Activated T-cell treated with anti-CD3 and anti-CD28 coated beads, Interleukin-2, amount 50 U/mL, for 72 hours (primary cell): ENCODE measurements at regions not wholly inside any gene's neighbourhood (a gene's known extent, or its start where the extent isn't known, plus 50 kb on each side); places are given as distances from the start of the nearest gene placed in this dataset.

Experiments used
- ATAC-seq, 2 donors: fragments of 150-1000 bp; cut with Tn5 transposase; replicated peaks in 1 of 2; 2 replicates each; pipeline ENCODE4 v1.10.0; 2021; ENCODE audit warnings: moderate library complexity in 2 of 2, mild to moderate bottlenecking in 1 of 2
- DNase-seq, 2 donors: peaks; one replicate each; pipeline ENCODE4 v3.0.0; 2021 to 2022; ENCODE audit warnings: mixed read lengths in 1 of 2
- H3K27ac Mint-ChIP-seq: one replicate; pipeline ENCODE4 v1.8.0; 2022; ENCODE audit warnings: mild to moderate bottlenecking, moderate library complexity, mixed read lengths
- H3K27me3 Mint-ChIP-seq: one replicate; pipeline ENCODE4 v1.8.0; 2022; ENCODE audit warnings: low read depth, mixed read lengths
- H3K36me3 Mint-ChIP-seq, 2 donors: one replicate each; pipeline ENCODE4 v1.8.0; 2022; ENCODE audit warnings: mixed read lengths in 2 of 2, mild to moderate bottlenecking in 1 of 2; ENCODE audit not compliant: insufficient read depth in 2 of 2
- H3K4me1 Mint-ChIP-seq: one replicate; pipeline ENCODE4 v1.8.0; 2022; ENCODE audit warnings: low read depth, mixed read lengths
- H3K4me3 Mint-ChIP-seq, 2 donors: one replicate each; pipeline ENCODE4 v1.8.0; 2022; ENCODE audit warnings: mild to moderate bottlenecking in 2 of 2, mixed read lengths in 2 of 2, moderate library complexity in 2 of 2
- H3K9me3 Mint-ChIP-seq, 2 donors: one replicate each; pipeline ENCODE4 v1.8.0; 2022; ENCODE audit warnings: mixed read lengths in 2 of 2

GRCh38 chr5:175001311-175001710 lies 276.9 kb downstream of the MSX2 start:
- Mint-ChIP-seq H3K9me3 (peaks cover 3 to 21% of the 10 kb centered on the region in 2 donors), H3K27ac (no peak overlapping the region)

GRCh38 chr5:174999581-174999980 lies 275.2 kb downstream of the MSX2 start:
- H3K36me3 Mint-ChIP-seq = peaks cover 4 to 7% of the 10 kb centered on the region in 2 donors
- ATAC-seq (no peak), DNase-seq (no peak)
- H3K4me3 Mint-ChIP-seq = no peak overlapping the region
- no peaks in the 10 kb centered on the region for H3K4me1 Mint-ChIP-seq
- H3K27ac Mint-ChIP-seq = no peak overlapping the region
- H3K9me3 Mint-ChIP-seq = peaks cover 3 to 21% of the 10 kb centered on the region in 2 donors
- no peaks in the 10 kb centered on the region for H3K27me3 Mint-ChIP-seq

More at GRCh38 chr5:175001311-175001710, 276.9 kb downstream of the MSX2 start:
- Mint-ChIP-seq H3K27me3 (peaks cover 9% of the 10 kb centered on the region), H3K4me1 (no peaks in the 10 kb centered on the region), H3K36me3 (peaks cover 4 to 7% of the 10 kb centered on the region in 2 donors), H3K4me3 (no peak overlapping the region)
- DNase-seq (no peak), ATAC-seq (no peak)

GRCh38 chr5:174998131-174998730 lies 273.8 kb downstream of the MSX2 start:
- Mint-ChIP-seq H3K4me3 (no peak overlapping the region), H3K27ac (no peak overlapping the region), H3K4me1 (no peaks in the 10 kb centered on the region), H3K36me3 (peaks cover 4 to 7% of the 10 kb centered on the region in 2 donors), H3K9me3 (peaks cover 3 to 19% of the 10 kb centered on the region in 2 donors), H3K27me3 (no peaks in the 10 kb centered on the region)
- DNase-seq (no peak), ATAC-seq (no peak)

GRCh38 chr5:174997688-174998087 lies 273.3 kb downstream of the MSX2 start:
- peaks cover 5 to 19% of the 10 kb centered on the region in 2 donors for H3K9me3 Mint-ChIP-seq
- H3K36me3 Mint-ChIP-seq = peaks cover 4 to 7% of the 10 kb centered on the region in 2 donors
- no peak for ATAC-seq
- peaks cover 3% of the 10 kb centered on the region for H3K27me3 Mint-ChIP-seq
- H3K4me3 Mint-ChIP-seq = peak overlapping the region in 1 of 2 donors; percentile 4
- no peak overlapping the region for H3K27ac Mint-ChIP-seq
- DNase-seq = no peak
- no peaks in the 10 kb centered on the region for H3K4me1 Mint-ChIP-seq

- no peaks in the 10 kb centered on the region for H3K4me1 Mint-ChIP-seq
- peaks cover 4 to 7% of the 10 kb centered on the region in 2 donors for H3K36me3 Mint-ChIP-seq
- H3K27ac Mint-ChIP-seq = no peak overlapping the region
- H3K9me3 Mint-ChIP-seq = peaks cover 5 to 19% of the 10 kb centered on the region in 2 donors
- peaks cover 6% of the 10 kb centered on the region for H3K27me3 Mint-ChIP-seq
- ATAC-seq = no peak
- H3K4me3 Mint-ChIP-seq = no peak overlapping the region
- DNase-seq = no peak
These were observed 272.6 kb downstream of the MSX2 start for GRCh38 chr5:174996941-174997340.

GRCh38 chr5:174995827-174996226 lies 271.4 kb downstream of the MSX2 start:
- no peak for DNase-seq
- Mint-ChIP-seq H3K4me1 (no peaks in the 10 kb centered on the region), H3K27me3 (peaks cover 6% of the 10 kb centered on the region), H3K36me3 (peaks cover 4 to 7% of the 10 kb centered on the region in 2 donors), H3K9me3 (peaks cover 6 to 19% of the 10 kb centered on the region in 2 donors), H3K27ac (no peak overlapping the region), H3K4me3 (no peak overlapping the region)
- no peak for ATAC-seq

GRCh38 chr5:174991847-174992246 lies 267.5 kb downstream of the MSX2 start:
- H3K4me1 Mint-ChIP-seq = no peaks in the 10 kb centered on the region
- ATAC-seq (no peak), DNase-seq (no peak)
- H3K36me3 Mint-ChIP-seq = no peaks in the 10 kb centered on the region
- H3K27ac Mint-ChIP-seq = no peak overlapping the region
- H3K9me3 Mint-ChIP-seq = peaks cover 0 to 3% of the 10 kb centered on the region in 2 donors
- peaks cover 6% of the 10 kb centered on the region for H3K27me3 Mint-ChIP-seq
- H3K4me3 Mint-ChIP-seq = no peak overlapping the region

GRCh38 chr5:174990909-174991308 lies 266.5 kb downstream of the MSX2 start:
- no peak for DNase-seq
- Mint-ChIP-seq H3K9me3 (peaks cover 0 to 3% of the 10 kb centered on the region in 2 donors), H3K4me1 (no peaks in the 10 kb centered on the region), H3K27me3 (peaks cover 6% of the 10 kb centered on the region), H3K36me3 (no peaks in the 10 kb centered on the region), H3K27ac (no peak overlapping the region), H3K4me3 (no peak overlapping the region)
- ATAC-seq = no peak

GRCh38 chr5:174987443-174988012 lies 263.1 kb downstream of the MSX2 start:
- H3K4me1 Mint-ChIP-seq = no peaks in the 10 kb centered on the region

GRCh38 chr5:174984863-174985262 lies 260.5 kb downstream of the MSX2 start:
- ATAC-seq (no peak), DNase-seq (no peak)
- no peak overlapping the region for H3K27ac Mint-ChIP-seq
- no peaks in the 10 kb centered on the region for H3K36me3 Mint-ChIP-seq
- H3K4me3 Mint-ChIP-seq = no peak overlapping the region
- no peaks in the 10 kb centered on the region for H3K4me1 Mint-ChIP-seq
- H3K9me3 Mint-ChIP-seq = no peaks in the 10 kb centered on the region
- peaks cover 7% of the 10 kb centered on the region for H3K27me3 Mint-ChIP-seq

More at GRCh38 chr5:174987443-174988012, 263.1 kb downstream of the MSX2 start:
- Mint-ChIP-seq H3K27ac (no peak overlapping the region), H3K4me3 (no peak overlapping the region), H3K9me3 (peaks cover 0 to 1% of the 10 kb centered on the region in 2 donors), H3K36me3 (no peaks in the 10 kb centered on the region), H3K27me3 (peaks cover 2% of the 10 kb centered on the region)
- DNase-seq (no peak), ATAC-seq (no peak)

- DNase-seq (no peak), ATAC-seq (no peak)
- no peaks in the 10 kb centered on the region for H3K9me3 Mint-ChIP-seq
- H3K36me3 Mint-ChIP-seq = no peaks in the 10 kb centered on the region
- peaks cover 13% of the 10 kb centered on the region for H3K27me3 Mint-ChIP-seq
- H3K4me1 Mint-ChIP-seq = no peaks in the 10 kb centered on the region
- H3K4me3 Mint-ChIP-seq = no peak overlapping the region
- H3K27ac Mint-ChIP-seq = no peak overlapping the region
These were observed 258.1 kb downstream of the MSX2 start for GRCh38 chr5:174982485-174982884.

- H3K36me3 Mint-ChIP-seq = no peaks in the 10 kb centered on the region
- H3K9me3 Mint-ChIP-seq = no peaks in the 10 kb centered on the region
- DNase-seq (no peak), ATAC-seq (no peak)
- H3K4me3 Mint-ChIP-seq = no peak overlapping the region
- no peaks in the 10 kb centered on the region for H3K4me1 Mint-ChIP-seq
- H3K27ac Mint-ChIP-seq = no peak overlapping the region
- H3K27me3 Mint-ChIP-seq = peaks cover 13% of the 10 kb centered on the region
These were observed 257.0 kb downstream of the MSX2 start for GRCh38 chr5:174981416-174981815.

GRCh38 chr5:174980952-174981351 lies 256.6 kb downstream of the MSX2 start:
- DNase-seq (no peak), ATAC-seq (no peak)
- Mint-ChIP-seq H3K9me3 (no peaks in the 10 kb centered on the region), H3K27me3 (peaks cover 13% of the 10 kb centered on the region), H3K36me3 (no peaks in the 10 kb centered on the region), H3K27ac (no peak overlapping the region), H3K4me3 (no peak overlapping the region), H3K4me1 (no peaks in the 10 kb centered on the region)

- Mint-ChIP-seq H3K36me3 (no peaks in the 10 kb centered on the region), H3K27ac (no peak overlapping the region), H3K27me3 (peaks cover 8% of the 10 kb centered on the region), H3K4me3 (no peak overlapping the region), H3K9me3 (peaks cover 4 to 13% of the 10 kb centered on the region in 2 donors), H3K4me1 (no peaks in the 10 kb centered on the region)
- DNase-seq (no peak), ATAC-seq (no peak)
These were observed 247.9 kb downstream of the MSX2 start for GRCh38 chr5:174972291-174972690.
